A549 (cell line): ENCODE measurements at regions not wholly inside any gene's neighbourhood (a gene's known extent, or its start where the extent isn't known, plus 50 kb on each side); places are given as distances from the start of the nearest gene placed in this dataset.

Experiments
- CEBPB ChIP-seq, 2 experiments: fragments of >200 bp in 1 of 2; sonication (Bioruptor Twin) in 1 of 2; formaldehyde crosslinking in 1 of 2; IDR thresholded peaks; 2 replicates each; pipeline ENCODE4 v1.6.1; 2012 to 2016
- FOSB ChIP-seq: fragments of 250-450 bp; sonication (Bioruptor Pico); IDR thresholded peaks from 2 replicates; pipeline ENCODE4 v1.5.0; 2020; ENCODE audit warnings: mild to moderate bottlenecking, moderate library complexity
- REST ChIP-seq: fragments of 200-600 bp; sonication (generic); IDR thresholded peaks from 2 replicates; pipeline ENCODE4 v1.6.1; 2016; ENCODE audit warnings: antibody characterized with exemption, mild to moderate bottlenecking, moderate library complexity

GRCh38 chr9:31519011-31519410 lies 865.4 kb upstream of the ACO1 start:
- no peak for TF ChIP-seq REST
- TF ChIP-seq FOSB (CRISPR knock-in tag): no peak
- no peak for TF ChIP-seq CEBPB (IDR thresholded peaks at IDR 0.05)
